ENCODE measurements at regions not wholly inside any gene's neighbourhood (a gene's known extent, or its start where the extent isn't known, plus 50 kb on each side); places are given as distances from the start of the nearest gene placed in this dataset.

GRCh38 chr13:83229574-83230305 is 652.5 kb downstream of the SLITRK1 start:
- no peak for TF ChIP-seq CTCF (IDR thresholded peaks at IDR 0.05)
- TF ChIP-seq POLR2A (IDR thresholded peaks at IDR 0.05): no peak
